T-helper 1 cell treated with Interleukin-12 subunit alpha and Interleukin-12 subunit beta and Interleukin-4 antibody, amounts not matched to agents 30 μg/mL and 1 μg/mL, for 36 hours (primary cell): ENCODE measurements at regions not wholly inside any gene's neighbourhood (a gene's known extent, or its start where the extent isn't known, plus 50 kb on each side); places are given as distances from the start of the nearest gene placed in this dataset.

Source experiments
- H3K27ac Mint-ChIP-seq: one replicate; pipeline ENCODE4 v1.8.0; 2021; ENCODE audit warnings: mild to moderate bottlenecking, mixed read lengths
- H3K27me3 Mint-ChIP-seq: one replicate; pipeline ENCODE4 v1.8.0; 2021; ENCODE audit warnings: low read depth, mixed read lengths
- H3K36me3 Mint-ChIP-seq: one replicate; pipeline ENCODE4 v1.8.0; 2021; ENCODE audit warnings: low read depth, mixed read lengths
- H3K4me1 Mint-ChIP-seq: one replicate; pipeline ENCODE4 v1.8.0; 2021; ENCODE audit warnings: low read depth, mixed read lengths
- H3K4me3 Mint-ChIP-seq: one replicate; pipeline ENCODE4 v1.8.0; 2021; ENCODE audit warnings: mild to moderate bottlenecking, moderate library complexity, mixed read lengths
- H3K9me3 Mint-ChIP-seq: one replicate; pipeline ENCODE4 v1.8.0; 2021; ENCODE audit warnings: mixed read lengths

DNA sequence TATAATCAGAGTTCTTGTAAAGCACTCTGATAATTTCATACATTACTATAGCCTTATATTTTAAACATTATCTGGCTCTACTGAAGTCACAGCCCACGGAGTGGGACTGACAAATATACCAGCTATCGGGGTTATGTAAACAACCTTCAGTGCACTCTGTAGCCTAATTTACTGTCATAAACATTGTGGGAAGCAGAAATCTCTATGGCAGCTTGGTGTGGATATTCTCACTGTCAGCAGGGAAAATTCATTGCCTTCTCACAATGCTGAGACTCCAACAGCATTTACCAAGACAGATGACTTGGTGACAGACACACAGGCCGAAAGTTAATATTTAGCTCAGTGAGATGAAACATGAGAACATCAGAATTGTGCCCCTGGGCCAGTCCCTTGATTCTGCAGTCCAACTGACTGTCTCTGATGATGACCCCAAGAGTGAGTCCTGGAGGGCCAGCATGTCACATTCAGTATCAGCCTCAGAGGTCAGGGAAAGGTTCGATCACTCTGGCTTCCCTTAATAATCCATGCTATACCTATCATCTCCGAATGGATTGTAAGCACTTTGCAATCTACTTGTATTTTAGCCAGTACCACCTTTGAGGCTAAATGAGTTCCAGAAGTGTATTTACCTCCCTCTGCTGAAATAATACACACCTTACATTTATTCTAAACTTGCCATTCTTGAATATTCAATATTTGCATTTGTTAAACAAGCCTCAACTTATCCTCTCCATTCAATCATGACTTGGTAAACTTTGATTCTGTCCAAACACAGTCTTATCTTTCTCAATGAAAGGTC, 146.2 kb upstream of the OSR1 start:
- H3K4me3 Mint-ChIP-seq = no peak overlapping the region
- no peaks in the 10 kb centered on the region for H3K9me3 Mint-ChIP-seq
- no peaks in the 10 kb centered on the region for H3K36me3 Mint-ChIP-seq
- no peak overlapping the region for H3K27ac Mint-ChIP-seq
- H3K4me1 Mint-ChIP-seq = no peaks in the 10 kb centered on the region
- peaks cover 23% of the 10 kb centered on the region for H3K27me3 Mint-ChIP-seq

DNA sequence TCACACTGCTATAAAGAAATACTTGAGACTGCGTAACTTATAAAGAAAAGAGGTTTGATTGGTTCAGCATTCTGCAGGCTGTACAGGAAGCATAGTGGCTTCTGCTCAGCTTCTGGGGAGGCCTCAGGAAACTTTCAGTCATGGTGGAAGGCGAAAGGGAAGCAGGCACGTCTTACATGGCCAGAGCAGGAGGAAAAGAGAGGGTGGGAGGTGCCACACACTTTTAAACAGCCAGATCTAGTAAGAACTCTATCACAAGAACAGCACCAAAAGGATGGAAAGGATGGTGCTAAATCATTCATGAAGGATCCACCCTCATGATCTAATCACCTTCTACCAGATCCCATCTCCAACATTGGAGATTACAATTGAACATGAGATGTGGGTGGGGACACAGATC, 145.5 kb upstream of the OSR1 start:
- Mint-ChIP-seq H3K4me3 (no peak overlapping the region), H3K27ac (peak overlapping the region; percentile 37), H3K9me3 (no peaks in the 10 kb centered on the region), H3K27me3 (peaks cover 23% of the 10 kb centered on the region), H3K4me1 (no peaks in the 10 kb centered on the region), H3K36me3 (no peaks in the 10 kb centered on the region)

DNA sequence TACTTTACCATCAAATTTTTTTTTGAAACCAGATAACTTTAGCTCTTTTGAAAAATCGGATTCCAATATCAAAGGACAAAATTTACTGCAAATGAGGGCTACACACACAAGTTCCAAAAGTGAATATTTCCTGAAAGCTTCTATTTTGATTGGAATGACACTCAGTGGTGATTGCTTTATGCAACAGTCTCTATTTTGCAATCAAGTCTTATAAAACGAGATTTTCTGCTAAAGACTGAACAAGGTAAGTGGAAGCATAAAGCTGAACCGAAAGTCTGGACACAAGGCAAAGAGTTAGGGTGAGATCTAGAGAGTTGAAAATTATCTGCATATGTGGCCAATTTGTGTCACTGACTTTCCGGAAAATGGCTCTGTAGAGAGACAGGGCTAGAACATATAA, 145.0 kb upstream of the OSR1 start:
- Mint-ChIP-seq H3K9me3 (no peaks in the 10 kb centered on the region), H3K27ac (no peak overlapping the region), H3K4me1 (no peaks in the 10 kb centered on the region), H3K4me3 (no peak overlapping the region), H3K27me3 (peaks cover 23% of the 10 kb centered on the region), H3K36me3 (no peaks in the 10 kb centered on the region)

DNA sequence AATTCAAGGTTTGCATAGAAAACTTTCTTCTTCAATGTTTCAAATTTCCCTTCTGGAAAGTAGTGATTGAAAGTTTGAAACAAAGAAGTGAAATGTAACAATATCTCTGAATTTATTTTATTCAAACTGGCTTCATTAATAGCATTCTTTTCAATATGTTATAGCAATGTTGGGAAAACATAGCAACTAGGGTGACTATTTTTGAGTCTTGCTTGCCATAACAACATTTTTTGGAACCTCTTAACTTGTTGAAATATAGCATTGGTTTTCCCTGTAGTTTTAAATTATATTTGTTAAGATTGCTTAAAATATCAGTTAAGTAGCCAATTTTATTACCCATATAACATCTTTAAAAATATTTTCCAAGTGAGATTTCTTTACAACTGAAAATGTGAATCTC, 141.7 kb upstream of the OSR1 start:
- Mint-ChIP-seq H3K36me3 (no peaks in the 10 kb centered on the region), H3K27ac (no peak overlapping the region), H3K27me3 (peaks cover 15% of the 10 kb centered on the region), H3K4me1 (no peaks in the 10 kb centered on the region), H3K9me3 (no peaks in the 10 kb centered on the region), H3K4me3 (no peak overlapping the region)

DNA sequence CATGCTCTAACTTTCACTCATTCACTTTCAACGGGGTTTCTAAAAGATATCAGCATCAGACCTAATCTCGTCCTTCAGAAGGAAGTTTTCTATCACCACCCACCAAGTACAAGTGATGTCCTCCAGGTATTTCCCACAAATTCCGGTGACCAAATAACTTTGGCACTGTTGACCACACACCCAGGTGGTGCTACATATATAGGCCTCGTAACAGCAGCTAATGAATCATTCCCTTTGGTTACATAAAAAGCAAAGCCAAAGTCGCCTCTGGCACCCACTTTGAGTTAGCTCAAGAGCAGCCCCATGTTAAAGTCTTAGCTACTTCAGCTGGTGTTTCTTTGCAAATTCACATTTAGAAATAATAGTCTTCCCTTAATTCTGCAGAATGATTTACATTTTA, 138.2 kb upstream of the OSR1 start:
- Mint-ChIP-seq H3K9me3 (no peaks in the 10 kb centered on the region), H3K27ac (no peak overlapping the region), H3K27me3 (peaks cover 15% of the 10 kb centered on the region), H3K4me1 (no peaks in the 10 kb centered on the region), H3K36me3 (no peaks in the 10 kb centered on the region), H3K4me3 (no peak overlapping the region)

DNA sequence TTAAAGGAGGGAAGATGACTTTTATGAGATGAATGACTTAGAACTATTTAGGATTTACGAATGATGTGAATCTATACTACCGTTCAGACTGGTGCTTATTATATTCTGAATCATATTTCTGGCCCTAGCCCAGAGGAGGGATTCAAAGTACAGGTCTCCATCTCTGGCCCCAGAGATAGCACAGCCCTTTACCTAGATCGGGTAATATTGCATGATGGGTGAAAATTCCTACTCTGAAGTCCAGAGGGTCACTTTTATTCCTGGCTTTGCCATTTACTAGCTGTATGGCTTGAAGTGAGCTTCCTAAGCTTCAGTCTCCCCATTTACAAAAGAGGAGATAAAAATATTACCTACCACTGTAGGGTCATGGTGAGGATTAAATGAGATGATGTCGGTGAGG, 135.8 kb upstream of the OSR1 start:
- Mint-ChIP-seq H3K9me3 (no peaks in the 10 kb centered on the region), H3K36me3 (no peaks in the 10 kb centered on the region), H3K4me1 (no peaks in the 10 kb centered on the region), H3K27me3 (peaks cover 22% of the 10 kb centered on the region), H3K4me3 (no peak overlapping the region), H3K27ac (no peak overlapping the region)

DNA sequence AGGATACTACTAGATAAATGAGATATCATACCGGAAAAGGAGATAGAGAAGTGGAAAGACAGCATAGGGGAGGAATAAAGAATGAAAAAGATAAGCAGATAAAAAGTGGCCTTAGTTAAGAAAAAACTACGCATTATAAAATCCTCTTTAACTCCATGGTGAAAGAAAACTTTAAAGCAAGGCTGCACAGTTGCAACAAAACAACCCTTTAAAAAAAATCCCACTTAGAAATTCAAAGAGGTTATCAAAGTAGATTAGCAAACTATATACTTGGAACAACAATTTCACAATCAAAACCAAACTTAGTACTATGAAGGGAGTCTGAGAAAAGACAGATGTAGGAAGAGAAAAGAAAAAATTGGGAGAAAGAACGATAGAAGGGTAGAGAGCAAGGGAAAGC, 133.4 kb upstream of the OSR1 start:
- H3K4me1 Mint-ChIP-seq = peaks cover 5% of the 10 kb centered on the region
- H3K27ac Mint-ChIP-seq = no peak overlapping the region
- H3K36me3 Mint-ChIP-seq = no peaks in the 10 kb centered on the region
- peaks cover 3% of the 10 kb centered on the region for H3K9me3 Mint-ChIP-seq
- peaks cover 22% of the 10 kb centered on the region for H3K27me3 Mint-ChIP-seq
- H3K4me3 Mint-ChIP-seq = no peak overlapping the region

DNA sequence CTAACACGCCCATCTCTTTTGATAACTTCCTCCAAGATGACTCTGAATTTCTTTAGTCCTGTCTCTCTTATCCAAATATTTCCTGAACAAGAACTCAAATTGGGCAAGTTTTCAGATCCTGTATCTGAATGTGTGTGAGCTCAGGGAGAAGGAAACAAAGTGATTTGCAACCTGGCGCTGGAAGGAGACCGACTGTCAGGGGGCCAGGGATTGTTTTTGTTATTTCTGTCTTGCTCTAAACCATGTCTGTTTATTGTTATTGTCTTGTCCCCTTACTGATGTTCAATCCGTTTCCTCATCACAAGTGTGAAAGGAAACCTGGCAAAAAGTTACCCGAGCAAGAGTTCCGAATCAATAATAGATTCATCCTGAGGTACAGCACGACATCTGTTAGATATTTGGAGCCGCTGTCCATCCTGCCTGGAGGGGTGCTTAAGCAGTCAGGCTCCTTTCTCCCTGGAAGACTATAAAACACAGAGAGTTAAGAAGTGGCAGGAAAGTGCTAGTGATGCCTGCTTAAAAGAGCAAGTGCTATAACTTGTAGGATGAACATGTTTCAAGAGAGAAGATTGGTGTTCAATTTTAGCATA, 132.5 kb upstream of the OSR1 start:
- Mint-ChIP-seq H3K4me3 (no peak overlapping the region), H3K4me1 (peaks cover 5% of the 10 kb centered on the region), H3K36me3 (no peaks in the 10 kb centered on the region), H3K9me3 (peaks cover 4% of the 10 kb centered on the region), H3K27ac (no peak overlapping the region), H3K27me3 (peaks cover 19% of the 10 kb centered on the region)

DNA sequence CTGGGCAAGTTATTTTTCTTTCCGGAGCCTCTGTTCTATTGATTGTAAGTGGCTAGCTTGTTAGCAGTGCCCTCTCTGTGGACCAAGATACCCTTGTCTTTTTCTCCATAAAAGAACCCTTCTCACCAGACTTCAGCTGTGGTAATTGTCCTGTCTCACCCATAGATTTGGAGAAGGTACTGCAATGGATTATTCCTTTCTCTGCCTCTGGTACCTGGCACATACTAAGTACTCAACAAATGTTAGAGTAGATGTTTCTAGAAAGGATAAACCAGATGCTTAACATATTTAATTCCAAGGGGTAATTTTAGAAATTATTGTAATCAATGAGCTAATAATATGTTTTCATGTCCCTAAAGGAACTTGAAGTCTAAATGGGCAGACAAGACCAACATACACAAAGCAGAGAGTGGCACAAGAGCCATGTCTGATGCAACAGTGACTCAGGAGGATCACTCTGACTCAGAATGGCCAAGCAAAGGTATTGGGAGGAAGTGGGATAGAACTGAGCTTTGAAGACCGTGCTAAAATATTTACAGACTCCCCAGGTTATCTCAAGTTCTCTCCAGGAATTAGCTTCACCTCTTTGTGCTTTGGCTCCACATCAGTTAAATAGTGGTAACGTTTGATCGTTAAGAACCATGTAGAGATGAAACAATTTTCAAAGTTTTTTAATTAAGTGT, 129.7 kb upstream of the OSR1 start:
- no peaks in the 10 kb centered on the region for H3K36me3 Mint-ChIP-seq
- H3K4me3 Mint-ChIP-seq = no peak overlapping the region
- no peak overlapping the region for H3K27ac Mint-ChIP-seq
- peaks cover 5% of the 10 kb centered on the region for H3K4me1 Mint-ChIP-seq
- H3K27me3 Mint-ChIP-seq = peaks cover 19% of the 10 kb centered on the region
- peaks cover 4% of the 10 kb centered on the region for H3K9me3 Mint-ChIP-seq

DNA sequence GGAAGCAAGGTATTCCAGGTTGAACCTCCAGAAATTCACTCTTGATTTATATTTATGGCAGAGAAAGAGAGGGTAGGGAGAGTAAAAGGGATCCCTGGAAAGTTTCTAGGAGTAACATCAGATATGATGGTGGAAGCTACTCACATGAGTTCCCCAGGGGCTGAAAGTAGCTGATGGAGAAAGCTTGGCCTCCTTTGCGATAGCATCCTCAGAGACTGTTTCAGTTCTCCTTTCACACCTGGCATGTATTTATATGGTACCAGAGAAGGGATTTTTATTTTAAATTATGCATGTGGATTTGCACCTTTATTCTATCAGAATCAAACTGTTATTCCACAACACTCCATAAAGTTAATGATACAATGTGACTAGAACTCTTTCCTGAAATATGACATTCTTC, 126.3 kb upstream of the OSR1 start:
- no peak overlapping the region for H3K27ac Mint-ChIP-seq
- peaks cover 5% of the 10 kb centered on the region for H3K4me1 Mint-ChIP-seq
- peaks cover 8% of the 10 kb centered on the region for H3K27me3 Mint-ChIP-seq
- peaks cover 4% of the 10 kb centered on the region for H3K9me3 Mint-ChIP-seq
- no peak overlapping the region for H3K4me3 Mint-ChIP-seq
- H3K36me3 Mint-ChIP-seq = no peaks in the 10 kb centered on the region

DNA sequence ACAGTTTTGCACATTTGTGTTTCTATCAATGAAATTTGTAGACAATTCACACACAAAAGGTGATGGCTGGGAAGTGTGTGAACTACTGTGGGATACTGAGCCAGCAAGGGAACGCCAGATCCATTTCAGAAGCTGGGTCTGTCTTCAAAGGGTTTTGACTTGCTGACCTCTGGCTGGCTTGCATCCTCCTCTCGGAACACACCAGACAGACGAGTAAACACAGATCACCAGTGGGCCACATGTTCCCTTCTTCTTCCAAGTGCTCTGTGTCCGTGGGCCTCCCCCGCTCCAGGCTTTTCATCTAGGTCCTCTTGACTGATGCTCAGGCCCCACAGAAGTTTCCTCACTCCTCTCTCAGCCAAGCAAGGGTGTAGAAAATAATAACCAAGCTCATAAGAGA, 122.2 kb upstream of the OSR1 start:
- Mint-ChIP-seq H3K27ac (no peak overlapping the region), H3K4me3 (no peak overlapping the region), H3K4me1 (no peaks in the 10 kb centered on the region), H3K27me3 (peaks cover 20% of the 10 kb centered on the region), H3K36me3 (no peaks in the 10 kb centered on the region), H3K9me3 (no peaks in the 10 kb centered on the region)

DNA sequence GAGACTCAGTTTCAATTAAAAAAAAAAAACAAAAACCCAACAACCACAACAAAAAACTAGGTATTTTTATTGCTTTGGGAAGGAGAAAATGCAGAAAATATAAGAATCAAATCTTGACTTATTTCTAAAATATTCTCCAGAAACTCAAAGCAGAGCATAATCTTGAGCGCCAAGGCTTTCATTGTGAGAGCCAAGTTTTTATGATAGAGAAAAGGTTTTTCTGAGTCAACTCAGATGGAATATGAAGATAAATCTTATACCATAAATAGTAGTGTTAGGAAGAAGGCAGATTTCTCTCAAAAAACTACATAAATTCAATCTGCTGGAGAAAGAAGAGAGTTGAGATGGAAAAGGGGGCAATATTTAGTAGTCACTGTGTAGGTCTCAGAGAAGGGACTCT, 121.2 kb upstream of the OSR1 start:
- Mint-ChIP-seq H3K4me3 (no peak overlapping the region), H3K27me3 (peaks cover 24% of the 10 kb centered on the region), H3K4me1 (no peaks in the 10 kb centered on the region), H3K9me3 (no peaks in the 10 kb centered on the region), H3K27ac (no peak overlapping the region), H3K36me3 (no peaks in the 10 kb centered on the region)

DNA sequence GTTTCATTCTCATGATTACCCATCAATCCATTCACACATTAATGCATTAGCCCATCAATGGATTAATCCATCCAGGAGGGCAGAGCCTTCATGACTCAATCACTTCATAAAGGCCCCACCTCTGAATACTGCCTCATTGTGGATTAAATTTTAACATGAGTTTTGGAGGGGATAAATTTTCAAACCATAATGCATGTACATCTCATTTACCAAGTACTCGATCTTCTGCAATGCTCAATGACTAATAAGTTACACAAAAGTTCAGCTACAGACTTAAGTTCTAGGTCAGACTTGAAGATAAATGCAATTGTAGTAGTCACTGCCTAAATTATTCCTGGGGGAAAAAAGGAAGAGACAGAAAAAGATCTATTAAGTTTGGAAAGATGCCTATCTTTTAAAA, 120.0 kb upstream of the OSR1 start:
- Mint-ChIP-seq H3K36me3 (no peaks in the 10 kb centered on the region), H3K27ac (no peak overlapping the region), H3K27me3 (peaks cover 31% of the 10 kb centered on the region), H3K4me3 (no peak overlapping the region), H3K4me1 (peaks cover 9% of the 10 kb centered on the region), H3K9me3 (no peaks in the 10 kb centered on the region)

DNA sequence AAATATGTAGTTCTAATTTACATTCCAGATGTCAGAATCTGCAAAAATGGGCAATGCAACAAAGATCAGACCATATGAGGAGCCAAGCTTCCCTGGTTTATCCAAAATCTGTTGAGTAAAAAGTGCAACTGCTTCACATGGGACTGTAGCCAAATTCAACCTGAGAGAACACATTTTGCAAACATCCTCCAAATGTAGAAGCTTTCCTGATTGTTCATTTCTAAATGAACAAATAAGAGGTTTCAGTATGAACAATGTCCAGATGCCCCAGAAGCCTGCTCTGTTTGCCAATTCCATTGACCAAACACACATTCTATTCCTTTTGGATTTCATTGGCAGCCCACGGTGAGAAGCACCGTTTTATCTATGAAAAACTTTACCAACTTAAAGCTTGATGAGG, 117.9 kb upstream of the OSR1 start:
- no peak overlapping the region for H3K27ac Mint-ChIP-seq
- H3K4me1 Mint-ChIP-seq = peaks cover 10% of the 10 kb centered on the region
- peaks cover 50% of the 10 kb centered on the region for H3K27me3 Mint-ChIP-seq
- H3K4me3 Mint-ChIP-seq = no peak overlapping the region
- H3K9me3 Mint-ChIP-seq = no peaks in the 10 kb centered on the region
- H3K36me3 Mint-ChIP-seq = no peaks in the 10 kb centered on the region

DNA sequence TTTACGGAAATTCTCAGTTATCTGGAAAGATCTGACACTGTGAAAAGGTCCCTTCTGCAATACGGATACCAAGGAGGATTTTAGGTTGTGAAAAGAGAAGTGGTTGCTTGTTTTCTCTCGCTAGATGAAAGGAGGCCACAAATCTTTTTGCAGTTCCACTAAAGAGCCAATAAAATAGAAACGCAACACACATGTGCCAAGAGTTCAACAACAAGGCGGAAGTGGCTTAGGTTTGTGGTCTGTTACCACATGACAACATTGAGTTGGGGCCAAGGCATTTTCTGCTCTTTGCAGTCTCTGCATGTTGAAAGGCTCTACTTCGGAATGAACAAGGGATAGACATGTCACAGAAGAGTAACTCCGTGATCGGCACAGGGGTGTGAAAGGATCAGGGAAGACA, 115.7 kb upstream of the OSR1 start:
- Mint-ChIP-seq H3K27ac (peak overlapping the region; percentile 32), H3K36me3 (no peaks in the 10 kb centered on the region), H3K4me1 (peaks cover 10% of the 10 kb centered on the region), H3K4me3 (no peak overlapping the region), H3K27me3 (peaks cover 53% of the 10 kb centered on the region), H3K9me3 (no peaks in the 10 kb centered on the region)
